CD14-positive monocyte (primary cell): ENCODE measurements at regions not wholly inside any gene's neighbourhood (a gene's known extent, or its start where the extent isn't known, plus 50 kb on each side); places are given as distances from the start of the nearest gene placed in this dataset.

Source experiments
- DNase-seq, 3 donors: peaks; one replicate each; pipeline ENCODE4 v3.0.0-alpha.2; 2011 to 2022
- H2AFZ ChIP-seq: 2 replicates; pipeline ENCODE4 v1.6.0; 2012; ENCODE audit warnings: mild to moderate bottlenecking, low read depth, low read length, inconsistent platforms; ENCODE audit not compliant: insufficient read depth, poor library complexity, severe bottlenecking
- H3K27ac ChIP-seq, 2 donors: 1 replicate in 1 of 2; 2 replicates in 1 of 2; pipeline ENCODE4 v1.5.1; 2012 to 2013; ENCODE audit warnings: low read length in 2 of 2, control low read depth in 1 of 2, inconsistent platforms in 1 of 2, low read depth in 1 of 2, mild to moderate bottlenecking in 1 of 2
- H3K27me3 ChIP-seq, 2 donors: one replicate each; pipeline versions ENCODE4 v1.6.0 to v1.6.1; 2011 to 2013; ENCODE audit warnings: low read length in 2 of 2; ENCODE audit not compliant: control insufficient read depth in 2 of 2, insufficient read depth in 2 of 2
- H3K36me3 ChIP-seq, 2 donors: replicated peaks in 1 of 2; 1 replicate in 1 of 2; 2 replicates in 1 of 2; pipeline versions ENCODE4 v1.5.1 to v1.6.1; 2012 to 2013; ENCODE audit warnings: low read length in 2 of 2, control low read depth in 1 of 2, inconsistent platforms in 1 of 2, mild to moderate bottlenecking in 1 of 2; ENCODE audit not compliant: insufficient read depth in 2 of 2, control insufficient read depth in 1 of 2
- H3K4me1 ChIP-seq, 2 donors: 1 replicate in 1 of 2; 2 replicates in 1 of 2; pipeline versions ENCODE4 v1.5.1 to v1.6.1; 2012 to 2013; ENCODE audit warnings: low read length in 2 of 2, control low read depth in 1 of 2, inconsistent platforms in 1 of 2, mild to moderate bottlenecking in 1 of 2, moderate library complexity in 1 of 2; ENCODE audit not compliant: insufficient read depth in 2 of 2, control insufficient read depth in 1 of 2
- H3K4me2 ChIP-seq: replicated peaks from 2 replicates; pipeline ENCODE3; 2012; ENCODE audit warnings: low read length, moderate library complexity, mild to moderate bottlenecking; ENCODE audit not compliant: poor library complexity, severe bottlenecking; ENCODE audit errors: extremely low read depth
- H3K4me3 ChIP-seq, 3 experiments: fragments of 200-600 bp in 1 of 3; sonication (generic) in 1 of 3; replicated peaks in 1 of 3; 1 replicate in 2 of 3; 2 replicates in 1 of 3; pipeline ENCODE4 v1.5.1; 2011 to 2013; ENCODE audit warnings: low read length in 3 of 3, mild to moderate bottlenecking in 3 of 3, control low read depth in 2 of 3, low read depth in 2 of 3, inconsistent platforms in 1 of 3, moderate library complexity in 1 of 3
- H3K79me2 ChIP-seq: 2 replicates; pipeline ENCODE4 v1.6.0; 2012; ENCODE audit warnings: mild to moderate bottlenecking, control low read depth, inconsistent platforms, low read length, moderate library complexity; ENCODE audit not compliant: insufficient read depth
- H3K9ac ChIP-seq: 2 replicates; pipeline ENCODE4 v1.6.0; 2017; ENCODE audit warnings: low read length, mild to moderate bottlenecking; ENCODE audit not compliant: insufficient read depth, poor library complexity, severe bottlenecking
- H3K9me3 ChIP-seq, 2 donors: replicated peaks in 1 of 2; 1 replicate in 1 of 2; 2 replicates in 1 of 2; pipeline versions ENCODE4 v1.5.1 to v1.6.1; 2012 to 2013; ENCODE audit warnings: low read length in 2 of 2, control low read depth in 1 of 2; ENCODE audit not compliant: control insufficient read depth in 1 of 2, insufficient read depth in 1 of 2
- H4K20me1 ChIP-seq: 2 replicates; pipeline ENCODE4 v1.6.0; 2012; ENCODE audit warnings: mild to moderate bottlenecking, low read length, control low read depth, moderate library complexity; ENCODE audit not compliant: insufficient read depth
- H3K27ac Mint-ChIP-seq, 7 donors: one replicate each; pipeline ENCODE4 v1.8.0; 2020; ENCODE audit warnings: mild to moderate bottlenecking in 7 of 7, mixed read lengths in 7 of 7, moderate library complexity in 6 of 7, inconsistent platforms in 2 of 7
- H3K27me3 Mint-ChIP-seq, 3 donors: one replicate each; pipeline ENCODE4 v1.8.0; 2021 to 2022; ENCODE audit warnings: low read depth in 3 of 3, mild to moderate bottlenecking in 3 of 3, mixed read lengths in 3 of 3, moderate library complexity in 3 of 3, inconsistent platforms in 1 of 3
- H3K36me3 Mint-ChIP-seq, 2 donors: one replicate each; pipeline ENCODE4 v1.8.0; 2020; ENCODE audit warnings: mixed read lengths in 2 of 2, inconsistent platforms in 1 of 2, mild to moderate bottlenecking in 1 of 2
- H3K4me1 Mint-ChIP-seq: one replicate; pipeline ENCODE4 v1.8.0; 2020; ENCODE audit warnings: mild to moderate bottlenecking, mixed read lengths
- H3K4me3 Mint-ChIP-seq, 2 donors: one replicate each; pipeline ENCODE4 v1.8.0; 2020; ENCODE audit warnings: mild to moderate bottlenecking in 2 of 2, mixed read lengths in 2 of 2, moderate library complexity in 1 of 2
- H3K9me3 Mint-ChIP-seq, 7 donors: one replicate each; pipeline ENCODE4 v1.8.0; 2020 to 2022; ENCODE audit warnings: mixed read lengths in 7 of 7, mild to moderate bottlenecking in 6 of 7, moderate library complexity in 6 of 7, inconsistent platforms in 2 of 7
- CTCF ChIP-seq: fragments of 200-600 bp; IDR thresholded peaks from one replicate; pipeline ENCODE4 v1.8.0; 2022; ENCODE audit warnings: antibody characterized with exemption, mild to moderate bottlenecking
- WGBS: methylation state at CpG from one replicate; pipeline ENCODE4 v1.1.5; 2013; ENCODE audit warnings: missing lambda C conversion rate; ENCODE audit not compliant: insufficient coverage; 5-methylcytosine and 5-hydroxymethylcytosine counted together
- intact Hi-C, 2 donors: fragments of 100-400 bp; cut with micrococcal nuclease; formaldehyde crosslinking; loops; one replicate each; pipeline versions ENCODE4 v1.15.0 to v1.15.1; 2023

GRCh38 chr13:111912453-111912866, 154.5 kb upstream of the SOX1 start:
- Mint-ChIP-seq H3K27me3 (peaks cover 0 to 4% (median 2%) of the 10 kb centered on the region in 3 donors), H3K36me3 (no peaks in the 10 kb centered on the region), H3K27ac (no peak overlapping the region), H3K9me3 (peaks cover 0 to 2% (median 0%) of the 10 kb centered on the region in 7 donors), H3K4me1 (no peaks in the 10 kb centered on the region), H3K4me3 (no peak overlapping the region)
- Histone ChIP-seq H3K36me3 (no peaks in the 10 kb centered on the region), H3K4me1 (no peaks in the 10 kb centered on the region), H3K4me3 (no peak overlapping the region), H4K20me1 (no peaks in the 10 kb centered on the region), H3K79me2 (no peaks in the 10 kb centered on the region), H3K4me2 (no peak overlapping the region), H2AFZ (no peak overlapping the region), H3K27ac (no peak overlapping the region), H3K27me3 (no peaks in the 10 kb centered on the region), H3K9ac (no peak overlapping the region), H3K9me3 (no peaks in the 10 kb centered on the region)
- no peak for DNase-seq
- intact Hi-C loops = no loop called here
- no peak for TF ChIP-seq CTCF
- WGBS = 97% methylated on average over 11 of the region's 16 CpGs

- Histone ChIP-seq H3K4me1 (no peaks in the 10 kb centered on the region), H3K9me3 (no peaks in the 10 kb centered on the region), H4K20me1 (no peaks in the 10 kb centered on the region), H2AFZ (no peak overlapping the region), H3K9ac (no peak overlapping the region), H3K79me2 (no peaks in the 10 kb centered on the region), H3K27me3 (no peaks in the 10 kb centered on the region), H3K36me3 (no peaks in the 10 kb centered on the region), H3K27ac (no peak overlapping the region), H3K4me2 (no peak overlapping the region), H3K4me3 (no peak overlapping the region)
- WGBS = 79% methylated on average over 18 of the region's 25 CpGs
- no peaks in the 10 kb centered on the region for H3K4me1 Mint-ChIP-seq
- no peak for TF ChIP-seq CTCF
- intact Hi-C loops = no loop called here
- peaks cover 0 to 2% (median 0%) of the 10 kb centered on the region in 7 donors for H3K9me3 Mint-ChIP-seq
- H3K36me3 Mint-ChIP-seq = no peaks in the 10 kb centered on the region
- no peak overlapping the region for H3K27ac Mint-ChIP-seq
- H3K4me3 Mint-ChIP-seq = no peak overlapping the region
- DNase-seq = no peak
- H3K27me3 Mint-ChIP-seq = peaks cover 0 to 2% (median 2%) of the 10 kb centered on the region in 3 donors
Observed at GRCh38 chr13:111912991-111913760, 153.8 kb upstream of the SOX1 start.
